ENCODE measurements at regions not wholly inside any gene's neighbourhood (a gene's known extent, or its start where the extent isn't known, plus 50 kb on each side); places are given as distances from the start of the nearest gene placed in this dataset.

- no peak for TF ChIP-seq POLR2A (IDR thresholded peaks at IDR 0.05)
- no peak for TF ChIP-seq CTCF (IDR thresholded peaks at IDR 0.05)
Observed at GRCh38 chr1:72438270-72438669, 155.9 kb upstream of the NEGR1 start.

All from uterus (tissue), 2 donors.